Liver (tissue), 3 donors: ENCODE measurements at regions not wholly inside any gene's neighbourhood (a gene's known extent, or its start where the extent isn't known, plus 50 kb on each side); places are given as distances from the start of the nearest gene placed in this dataset.

Experiments used
- EGR1 ChIP-seq, 2 donors: IDR thresholded peaks; 2 replicates each; pipeline ENCODE4 v1.6.1; 2016 to 2018; ENCODE audit warnings: antibody characterized with exemption in 2 of 2, low read depth in 2 of 2
- GABPA ChIP-seq, 2 donors: IDR thresholded peaks in 1 of 2; conservative IDR thresholded peaks in 1 of 2; 2 replicates each; pipeline ENCODE4 v1.6.1; 2016; ENCODE audit warnings: antibody characterized with exemption in 2 of 2, mild to moderate bottlenecking in 1 of 2, moderate library complexity in 1 of 2
- HNF4G ChIP-seq: IDR thresholded peaks from 2 replicates; pipeline ENCODE4 v1.6.1; 2016; ENCODE audit warnings: antibody characterized with exemption
- JUND ChIP-seq, 2 donors: IDR thresholded peaks; 2 replicates each; pipeline ENCODE4 v1.6.1; 2016; ENCODE audit warnings: antibody characterized with exemption in 2 of 2
- RAD21 ChIP-seq, 2 donors: IDR thresholded peaks; 2 replicates each; pipeline ENCODE4 v1.6.1; 2016; ENCODE audit warnings: antibody characterized with exemption in 2 of 2, mild to moderate bottlenecking in 2 of 2
- RXRA ChIP-seq, 2 donors: IDR thresholded peaks; 2 replicates each; pipeline ENCODE4 v1.6.1; 2017 to 2018; ENCODE audit warnings: antibody characterized with exemption in 2 of 2, mild to moderate bottlenecking in 1 of 2
- TAF1 ChIP-seq: conservative IDR thresholded peaks from 2 replicates; pipeline ENCODE4 v1.6.1; 2016; ENCODE audit warnings: antibody characterized with exemption, mild to moderate bottlenecking
- TF ChIP-seq, protein P1 (sequence below): IDR thresholded peaks from 2 replicates; pipeline ENCODE4 v1.6.1; 2016; ENCODE audit warnings: antibody characterized with exemption, mild to moderate bottlenecking
- TF ChIP-seq, protein P2 (sequence below): IDR thresholded peaks from 2 replicates; pipeline ENCODE4 v1.6.1; 2016; ENCODE audit warnings: antibody characterized with exemption
- TF ChIP-seq, protein P3 (sequence below): fragments of 150-350 bp; IDR thresholded peaks from 2 replicates; pipeline ENCODE4 v1.5.1; 2017; ENCODE audit warnings: improper control_type of control experiment, low read depth, low read length; ENCODE audit not compliant: missing input control
- TF ChIP-seq, protein P4 (sequence below): IDR thresholded peaks from 2 replicates; pipeline ENCODE4 v1.6.1; 2016; ENCODE audit warnings: antibody characterized with exemption
- TF ChIP-seq, protein P5 (sequence below): IDR thresholded peaks from 2 replicates; pipeline ENCODE4 v1.6.1; 2016; ENCODE audit warnings: antibody characterized with exemption
- donor health status: healthy.
- donor health status: healthy.

DNA sequence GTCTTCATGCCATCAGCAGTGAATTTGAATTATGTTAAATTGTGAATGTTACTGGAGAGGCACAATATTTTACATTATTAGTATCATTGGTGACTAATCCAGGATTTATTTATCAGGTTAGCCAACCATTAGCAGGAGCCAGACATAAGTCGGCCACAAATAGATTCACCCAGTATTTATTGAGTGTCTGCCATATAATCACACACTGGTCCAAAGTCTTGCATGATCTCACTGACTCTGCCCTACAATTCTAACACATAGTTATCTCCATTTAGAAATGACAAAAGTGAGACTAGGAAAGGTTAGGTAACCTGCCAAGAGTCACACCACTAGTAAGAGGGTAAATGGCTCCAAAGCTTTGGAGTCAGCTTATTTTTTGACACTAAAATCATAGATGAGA is 179.6 kb downstream of the BLID start:
- no peak for TF ChIP-seq TAF1
- TF ChIP-seq, protein P1, sequence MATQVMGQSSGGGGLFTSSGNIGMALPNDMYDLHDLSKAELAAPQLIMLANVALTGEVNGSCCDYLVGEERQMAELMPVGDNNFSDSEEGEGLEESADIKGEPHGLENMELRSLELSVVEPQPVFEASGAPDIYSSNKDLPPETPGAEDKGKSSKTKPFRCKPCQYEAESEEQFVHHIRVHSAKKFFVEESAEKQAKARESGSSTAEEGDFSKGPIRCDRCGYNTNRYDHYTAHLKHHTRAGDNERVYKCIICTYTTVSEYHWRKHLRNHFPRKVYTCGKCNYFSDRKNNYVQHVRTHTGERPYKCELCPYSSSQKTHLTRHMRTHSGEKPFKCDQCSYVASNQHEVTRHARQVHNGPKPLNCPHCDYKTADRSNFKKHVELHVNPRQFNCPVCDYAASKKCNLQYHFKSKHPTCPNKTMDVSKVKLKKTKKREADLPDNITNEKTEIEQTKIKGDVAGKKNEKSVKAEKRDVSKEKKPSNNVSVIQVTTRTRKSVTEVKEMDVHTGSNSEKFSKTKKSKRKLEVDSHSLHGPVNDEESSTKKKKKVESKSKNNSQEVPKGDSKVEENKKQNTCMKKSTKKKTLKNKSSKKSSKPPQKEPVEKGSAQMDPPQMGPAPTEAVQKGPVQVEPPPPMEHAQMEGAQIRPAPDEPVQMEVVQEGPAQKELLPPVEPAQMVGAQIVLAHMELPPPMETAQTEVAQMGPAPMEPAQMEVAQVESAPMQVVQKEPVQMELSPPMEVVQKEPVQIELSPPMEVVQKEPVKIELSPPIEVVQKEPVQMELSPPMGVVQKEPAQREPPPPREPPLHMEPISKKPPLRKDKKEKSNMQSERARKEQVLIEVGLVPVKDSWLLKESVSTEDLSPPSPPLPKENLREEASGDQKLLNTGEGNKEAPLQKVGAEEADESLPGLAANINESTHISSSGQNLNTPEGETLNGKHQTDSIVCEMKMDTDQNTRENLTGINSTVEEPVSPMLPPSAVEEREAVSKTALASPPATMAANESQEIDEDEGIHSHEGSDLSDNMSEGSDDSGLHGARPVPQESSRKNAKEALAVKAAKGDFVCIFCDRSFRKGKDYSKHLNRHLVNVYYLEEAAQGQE, result no peak
- TF ChIP-seq, protein P2, sequence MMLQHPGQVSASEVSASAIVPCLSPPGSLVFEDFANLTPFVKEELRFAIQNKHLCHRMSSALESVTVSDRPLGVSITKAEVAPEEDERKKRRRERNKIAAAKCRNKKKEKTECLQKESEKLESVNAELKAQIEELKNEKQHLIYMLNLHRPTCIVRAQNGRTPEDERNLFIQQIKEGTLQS, result peak; percentile 31
- TF ChIP-seq, protein P3, sequence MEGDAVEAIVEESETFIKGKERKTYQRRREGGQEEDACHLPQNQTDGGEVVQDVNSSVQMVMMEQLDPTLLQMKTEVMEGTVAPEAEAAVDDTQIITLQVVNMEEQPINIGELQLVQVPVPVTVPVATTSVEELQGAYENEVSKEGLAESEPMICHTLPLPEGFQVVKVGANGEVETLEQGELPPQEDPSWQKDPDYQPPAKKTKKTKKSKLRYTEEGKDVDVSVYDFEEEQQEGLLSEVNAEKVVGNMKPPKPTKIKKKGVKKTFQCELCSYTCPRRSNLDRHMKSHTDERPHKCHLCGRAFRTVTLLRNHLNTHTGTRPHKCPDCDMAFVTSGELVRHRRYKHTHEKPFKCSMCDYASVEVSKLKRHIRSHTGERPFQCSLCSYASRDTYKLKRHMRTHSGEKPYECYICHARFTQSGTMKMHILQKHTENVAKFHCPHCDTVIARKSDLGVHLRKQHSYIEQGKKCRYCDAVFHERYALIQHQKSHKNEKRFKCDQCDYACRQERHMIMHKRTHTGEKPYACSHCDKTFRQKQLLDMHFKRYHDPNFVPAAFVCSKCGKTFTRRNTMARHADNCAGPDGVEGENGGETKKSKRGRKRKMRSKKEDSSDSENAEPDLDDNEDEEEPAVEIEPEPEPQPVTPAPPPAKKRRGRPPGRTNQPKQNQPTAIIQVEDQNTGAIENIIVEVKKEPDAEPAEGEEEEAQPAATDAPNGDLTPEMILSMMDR, result no peak
- TF ChIP-seq JUND (IDR thresholded peaks at IDR 0.05), result peak; percentile 63 to 71
- TF ChIP-seq, protein P4, sequence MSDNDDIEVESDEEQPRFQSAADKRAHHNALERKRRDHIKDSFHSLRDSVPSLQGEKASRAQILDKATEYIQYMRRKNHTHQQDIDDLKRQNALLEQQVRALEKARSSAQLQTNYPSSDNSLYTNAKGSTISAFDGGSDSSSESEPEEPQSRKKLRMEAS, result peak; percentile 25
- no peak for TF ChIP-seq HNF4G
- peak in 1 of 2 donors; percentile 59 for TF ChIP-seq RXRA (IDR thresholded peaks at IDR 0.05)
- TF ChIP-seq, protein P5, sequence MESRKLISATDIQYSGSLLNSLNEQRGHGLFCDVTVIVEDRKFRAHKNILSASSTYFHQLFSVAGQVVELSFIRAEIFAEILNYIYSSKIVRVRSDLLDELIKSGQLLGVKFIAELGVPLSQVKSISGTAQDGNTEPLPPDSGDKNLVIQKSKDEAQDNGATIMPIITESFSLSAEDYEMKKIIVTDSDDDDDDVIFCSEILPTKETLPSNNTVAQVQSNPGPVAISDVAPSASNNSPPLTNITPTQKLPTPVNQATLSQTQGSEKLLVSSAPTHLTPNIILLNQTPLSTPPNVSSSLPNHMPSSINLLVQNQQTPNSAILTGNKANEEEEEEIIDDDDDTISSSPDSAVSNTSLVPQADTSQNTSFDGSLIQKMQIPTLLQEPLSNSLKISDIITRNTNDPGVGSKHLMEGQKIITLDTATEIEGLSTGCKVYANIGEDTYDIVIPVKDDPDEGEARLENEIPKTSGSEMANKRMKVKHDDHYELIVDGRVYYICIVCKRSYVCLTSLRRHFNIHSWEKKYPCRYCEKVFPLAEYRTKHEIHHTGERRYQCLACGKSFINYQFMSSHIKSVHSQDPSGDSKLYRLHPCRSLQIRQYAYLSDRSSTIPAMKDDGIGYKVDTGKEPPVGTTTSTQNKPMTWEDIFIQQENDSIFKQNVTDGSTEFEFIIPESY, result no peak
- TF ChIP-seq GABPA (IDR thresholded peaks at IDR 0.05 in 1 of 2, conservative IDR thresholded peaks at IDR 0.05 in 1 of 2), result no peak
- TF ChIP-seq RAD21 (IDR thresholded peaks at IDR 0.05), result no peak
- TF ChIP-seq EGR1 (IDR thresholded peaks at IDR 0.05; ENCODE audit: low read depth in 2 of 2), result no peak
